ENCODE measurements at regions not wholly inside any gene's neighbourhood (a gene's known extent, or its start where the extent isn't known, plus 50 kb on each side); places are given as distances from the start of the nearest gene placed in this dataset.

GRCh38 chr7:69256634-69257081 lies 341.6 kb upstream of the AUTS2 start:
- TF ChIP-seq POLR2A (IDR thresholded peaks at IDR 0.05) = no peak
- no peak for TF ChIP-seq CTCF (IDR thresholded peaks at IDR 0.05)
- no peak for TF ChIP-seq POLR2AphosphoS5 (IDR thresholded peaks at IDR 0.05)
